SHP77 treated with DMSO at 0.1 percent for 48 hours (cell line): ENCODE measurements at regions not wholly inside any gene's neighbourhood (a gene's known extent, or its start where the extent isn't known, plus 50 kb on each side); places are given as distances from the start of the nearest gene placed in this dataset.

Experiments
- DNase-seq: peaks from one replicate; lab custom pipeline; 2025; lab: John Stamatoyannopoulos, UW

GRCh38 chr22:34159491-34159890 lies 239.2 kb upstream of the LARGE1 start:
- DNase-seq: no peak

DNA sequence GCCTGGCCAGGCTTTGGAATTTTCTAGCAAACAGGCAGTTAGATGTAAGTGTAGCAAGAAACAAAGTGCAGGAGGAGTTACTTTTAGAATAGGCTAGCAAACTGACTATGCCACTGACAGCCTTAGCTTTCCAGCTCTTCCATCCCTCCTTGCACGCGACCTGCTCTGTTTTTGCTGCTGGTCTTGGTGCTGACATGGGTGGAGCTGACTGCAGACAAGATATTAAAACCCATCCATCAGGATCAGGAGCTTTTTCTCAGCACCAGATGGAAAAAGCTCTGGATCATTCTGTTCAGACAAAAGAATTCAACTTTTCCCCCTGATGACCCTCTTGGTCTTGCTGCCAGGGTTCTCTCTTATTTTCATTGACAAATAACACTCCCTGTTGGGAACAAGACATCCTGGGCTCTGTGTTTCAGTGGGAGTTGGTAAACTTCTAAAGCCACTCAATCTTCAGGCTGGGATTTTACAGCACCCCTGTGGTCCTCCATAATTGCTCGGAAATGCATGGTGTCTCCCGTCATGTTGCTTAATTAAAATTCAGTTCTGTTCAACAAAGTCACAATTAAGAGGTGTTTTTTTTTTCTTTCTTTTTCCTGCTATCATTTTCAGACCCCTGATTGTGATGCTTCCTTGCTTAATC lies 240.0 kb upstream of the LARGE1 start:
- DNase-seq: no peak

DNA sequence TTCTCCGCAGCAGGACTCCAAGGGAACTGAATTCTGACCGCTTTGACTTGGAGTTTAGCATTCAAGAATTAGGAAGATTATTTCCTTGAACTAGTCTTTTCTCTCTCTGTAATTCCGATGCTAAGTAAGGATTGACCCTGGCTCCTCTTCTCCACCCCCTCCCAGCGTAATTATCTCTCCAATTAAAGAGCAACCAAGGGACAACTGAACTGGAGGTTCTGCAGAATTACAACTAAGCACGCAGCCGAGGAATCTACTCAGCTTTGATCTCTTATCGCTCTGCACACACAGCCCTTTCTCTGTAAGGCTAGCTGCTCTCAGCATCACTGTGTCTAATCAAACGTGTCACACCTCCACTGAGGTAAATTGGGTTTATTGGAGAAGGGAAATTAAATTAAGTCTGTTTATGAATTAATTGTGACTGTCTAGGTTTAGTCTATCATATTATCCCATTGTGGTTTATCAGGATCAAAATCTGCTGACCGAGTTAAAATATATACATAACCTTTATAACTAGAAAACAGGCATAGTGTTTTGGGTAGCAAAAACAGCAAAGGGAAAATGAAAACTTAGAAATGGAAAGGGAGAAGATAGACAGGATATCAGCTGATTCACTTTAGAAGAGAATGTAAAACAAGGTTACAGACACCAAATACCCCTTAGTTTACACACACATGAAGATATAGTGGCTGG lies 241.3 kb upstream of the LARGE1 start:
- no peak for DNase-seq

DNA sequence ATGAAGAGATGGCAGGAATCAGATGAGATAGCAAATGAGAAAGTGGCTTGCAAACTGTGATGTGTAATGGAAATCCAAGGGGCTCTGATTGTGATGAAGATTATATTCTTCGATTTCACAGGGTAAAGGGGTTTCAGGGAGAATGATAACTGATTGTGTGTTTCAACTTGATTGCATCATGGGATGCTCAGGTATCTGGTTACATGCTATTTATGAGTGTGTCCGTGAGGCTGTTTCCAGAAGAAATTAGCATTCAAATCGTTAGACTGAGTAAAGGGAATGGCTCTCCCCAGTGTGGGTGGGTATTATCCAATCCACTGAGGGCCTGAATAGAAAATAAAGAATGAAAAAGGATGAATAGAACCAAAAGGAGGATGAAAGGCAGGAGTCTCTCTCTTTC lies 278.7 kb upstream of the LARGE1 start:
- no peak for DNase-seq

GRCh38 chr22:34210301-34210700 lies 290.0 kb upstream of the LARGE1 start:
- no peak for DNase-seq

- no peak for DNase-seq
Observed at GRCh38 chr22:34214372-34214771, 294.1 kb upstream of the LARGE1 start.

DNA sequence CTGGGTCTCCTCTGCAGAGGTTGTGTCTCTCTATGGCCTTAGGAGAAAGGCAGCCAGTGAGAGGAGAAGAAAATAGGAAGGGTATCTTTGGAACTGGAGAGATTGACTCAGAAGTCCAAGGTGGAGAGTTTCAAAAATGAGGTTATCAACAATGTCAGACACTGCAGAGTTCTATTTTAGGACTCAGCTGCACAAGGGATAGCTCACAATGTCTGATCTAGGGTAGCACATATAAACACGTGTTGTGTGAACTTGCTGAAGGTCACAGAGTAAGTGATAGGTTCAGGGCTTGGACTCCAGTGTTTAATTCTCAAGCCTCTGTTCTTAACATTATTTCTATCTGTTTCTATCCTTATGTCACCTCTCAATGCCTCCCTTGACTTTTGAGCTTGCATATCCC lies 305.0 kb upstream of the LARGE1 start:
- DNase-seq: no peak

DNA sequence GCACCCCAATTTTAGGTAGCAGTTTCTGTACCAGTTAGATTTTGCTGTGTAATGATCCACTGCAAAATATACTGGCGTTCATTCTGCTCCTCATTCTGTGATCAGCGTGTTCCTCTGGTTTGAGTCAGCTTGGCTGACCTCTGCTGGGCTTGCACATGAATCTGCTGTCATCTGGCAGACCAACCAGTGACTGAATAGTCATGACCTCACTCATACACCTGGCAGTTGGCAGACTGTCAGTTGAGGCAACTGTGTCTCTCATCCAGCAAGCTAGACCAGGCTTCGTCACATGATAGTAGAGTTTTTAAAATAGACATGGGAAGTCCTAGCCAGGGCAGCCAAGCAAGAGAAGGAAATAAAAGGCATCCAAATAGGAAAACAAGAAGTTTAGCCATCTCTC lies 316.3 kb upstream of the LARGE1 start:
- DNase-seq: no peak

DNA sequence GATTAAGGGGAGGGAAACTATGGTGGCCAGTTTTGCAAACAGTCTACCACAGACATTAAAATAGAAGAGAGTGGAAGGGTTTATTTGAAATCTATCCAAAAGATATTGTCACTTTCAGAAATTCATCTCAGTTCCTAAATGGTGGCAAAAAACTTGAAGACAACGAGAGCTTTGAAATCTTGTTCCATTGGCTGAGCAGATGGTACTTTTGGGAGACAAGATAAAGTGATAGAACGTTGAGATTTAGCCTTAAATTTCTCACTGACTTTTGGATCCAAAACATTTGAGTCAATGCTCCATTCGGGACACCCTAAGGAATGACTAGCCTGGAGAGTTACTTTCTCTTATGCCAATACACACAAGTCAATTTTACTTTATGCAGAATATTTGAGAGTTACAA lies 319.1 kb upstream of the LARGE1 start:
- no peak for DNase-seq

- no peak for DNase-seq
Observed at GRCh38 chr22:34243023-34243422, 322.7 kb upstream of the LARGE1 start.

DNA sequence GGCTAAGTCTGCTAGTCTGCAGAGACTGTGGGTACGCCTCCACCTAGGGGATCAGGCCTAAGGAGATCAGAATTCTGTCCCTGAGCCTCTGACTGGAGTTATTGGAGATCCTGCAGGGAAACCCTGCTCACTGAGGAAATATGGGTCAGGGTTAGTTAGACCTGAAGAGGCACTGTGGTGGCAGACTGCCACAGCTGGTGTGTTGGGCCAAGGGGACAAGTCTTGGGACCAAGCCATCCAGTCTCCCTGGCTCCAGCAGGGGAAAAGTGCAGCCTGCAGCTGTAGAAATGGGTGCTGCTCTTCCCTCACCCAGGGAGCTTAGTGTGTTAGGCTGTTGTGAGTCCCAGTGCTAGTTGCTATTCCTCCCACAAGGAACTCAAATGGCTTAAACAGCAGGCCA lies 334.8 kb upstream of the LARGE1 start:
- DNase-seq: no peak

DNA sequence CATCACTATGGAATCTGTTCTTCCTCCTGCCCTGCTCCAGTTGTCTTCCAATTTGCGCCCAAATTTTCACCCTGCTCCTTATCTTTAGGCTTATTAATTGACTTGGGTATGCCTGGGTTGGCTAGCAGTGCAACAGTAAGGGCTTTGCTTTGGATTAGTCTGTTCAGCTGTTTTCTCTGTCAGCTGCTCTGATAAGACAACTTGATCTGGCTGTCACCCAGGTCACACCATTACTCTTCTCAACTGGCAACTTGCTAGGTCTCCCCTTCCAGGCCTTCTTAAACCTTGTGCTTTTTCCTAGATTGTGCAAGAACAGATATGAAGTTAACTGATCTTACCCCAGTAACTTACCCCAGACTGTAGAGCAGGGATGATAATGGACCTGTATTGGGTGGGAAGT lies 357.8 kb upstream of the LARGE1 start:
- DNase-seq: no peak

- DNase-seq: no peak
Observed at GRCh38 chr22:34281738-34282137, 361.5 kb upstream of the LARGE1 start.

GRCh38 chr22:34283844-34284243 lies 363.6 kb upstream of the LARGE1 start:
- DNase-seq: no peak

DNA sequence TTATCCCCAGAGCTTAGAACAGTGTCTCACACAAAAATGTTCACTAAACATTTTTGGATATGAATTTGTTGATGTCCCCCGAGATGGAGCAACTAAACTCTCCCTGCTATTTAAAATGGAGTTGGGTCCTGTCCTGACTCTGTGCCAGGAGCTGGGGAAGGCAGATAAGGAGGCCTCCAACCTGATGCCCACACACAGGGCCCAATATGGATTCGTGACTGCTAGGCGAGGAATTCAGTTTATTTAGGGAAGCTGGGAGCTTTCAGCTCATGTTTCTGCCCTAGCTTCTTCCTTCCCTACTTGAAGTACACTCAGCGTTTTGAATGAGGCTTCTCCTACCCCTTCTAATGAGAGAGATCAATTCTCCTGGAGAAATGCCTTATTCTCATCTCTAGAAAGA lies 373.0 kb upstream of the LARGE1 start:
- DNase-seq: no peak

- DNase-seq: no peak
Observed at GRCh38 chr22:34294476-34294875, 374.2 kb upstream of the LARGE1 start.

DNA sequence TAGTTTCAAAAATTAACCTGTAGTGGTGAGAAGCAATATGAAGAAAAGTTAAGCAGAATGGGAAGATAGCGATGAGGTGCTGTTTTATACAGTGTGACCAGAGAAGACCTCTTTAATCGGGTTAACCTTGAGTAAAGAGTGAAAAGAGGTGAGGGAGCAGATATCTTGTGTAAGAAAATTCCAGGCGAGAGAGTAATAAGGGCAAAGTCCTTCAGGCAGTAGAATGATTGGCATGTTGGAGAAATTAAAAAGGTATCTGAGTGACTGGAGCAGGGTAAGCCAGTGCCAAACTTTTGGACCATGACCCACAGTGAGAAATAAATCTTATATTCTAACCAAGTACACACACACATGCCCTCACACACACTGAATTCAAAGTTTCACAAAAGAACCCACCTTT lies 374.7 kb upstream of the LARGE1 start:
- no peak for DNase-seq

GRCh38 chr22:34296461-34296860 lies 376.2 kb upstream of the LARGE1 start:
- no peak for DNase-seq

DNA sequence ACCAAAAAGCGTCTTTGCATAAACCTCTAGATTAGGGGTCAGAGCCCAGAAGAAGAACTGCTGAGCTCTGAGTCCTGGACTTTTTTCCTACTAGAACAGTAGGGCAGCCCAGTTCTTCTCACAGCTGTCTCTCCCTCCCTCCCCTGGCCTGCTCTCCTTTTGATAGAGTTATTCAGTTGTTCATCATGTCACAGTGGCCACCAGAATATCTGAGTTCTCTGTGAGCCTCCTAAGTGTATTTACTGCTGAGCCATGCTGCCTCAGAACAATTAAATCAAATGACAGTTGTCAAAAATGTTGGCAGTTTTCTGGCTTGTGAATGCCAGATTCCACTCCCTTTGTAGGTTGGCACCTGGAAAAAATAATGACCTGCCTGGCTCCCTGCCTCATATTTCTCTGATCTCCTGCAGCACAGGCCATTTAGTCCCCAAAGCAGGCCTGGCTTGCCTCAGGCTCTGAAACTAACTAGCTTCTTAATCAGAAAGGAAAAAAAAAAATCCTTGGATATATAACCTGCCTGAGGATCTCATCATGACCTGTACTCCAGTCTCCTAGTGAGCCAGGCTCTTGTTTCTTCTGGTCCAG lies 377.4 kb upstream of the LARGE1 start:
- no peak for DNase-seq

DNA sequence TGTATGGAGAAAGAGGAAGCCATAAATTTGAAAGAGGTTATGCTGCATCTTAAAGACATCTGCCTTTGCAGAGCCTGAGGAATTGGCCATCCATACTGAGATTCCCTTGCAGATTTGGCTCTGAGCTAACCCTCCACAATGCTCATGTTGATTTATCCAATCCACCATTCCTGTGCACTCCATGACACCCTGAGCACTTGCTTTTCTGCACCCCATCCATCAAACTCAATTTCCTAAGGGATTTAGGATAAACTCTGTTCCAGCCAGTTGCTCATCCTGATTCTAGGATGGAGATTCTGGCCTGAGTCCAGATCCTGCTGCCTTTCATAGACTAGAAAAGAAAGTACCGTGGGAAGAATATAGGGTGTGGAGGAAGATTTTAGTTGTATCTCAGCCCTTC lies 379.2 kb upstream of the LARGE1 start:
- no peak for DNase-seq

DNA sequence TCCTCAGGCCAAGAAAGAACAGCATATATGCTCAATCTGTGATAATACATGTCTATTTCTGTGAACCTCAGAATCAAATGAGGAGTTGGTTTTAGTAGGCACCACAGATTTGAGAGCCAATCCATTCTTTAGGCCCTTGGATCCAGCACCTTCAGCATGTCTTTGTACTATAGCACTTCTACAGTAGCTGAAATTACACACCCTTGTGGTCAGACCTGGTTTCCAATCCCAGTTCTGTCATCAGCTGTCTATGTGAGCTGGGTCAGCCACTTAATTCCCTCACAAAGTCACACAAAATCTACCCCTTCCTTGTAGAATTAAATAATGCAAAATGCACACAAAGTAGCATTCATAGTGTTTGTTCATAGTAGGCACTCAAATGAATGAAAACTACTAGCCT lies 381.3 kb upstream of the LARGE1 start:
- DNase-seq: no peak

- DNase-seq: no peak
Observed at GRCh38 chr22:34303656-34304055, 383.4 kb upstream of the LARGE1 start.

GRCh38 chr22:34306361-34306760 lies 386.1 kb upstream of the LARGE1 start:
- DNase-seq: no peak

GRCh38 chr22:34308101-34308500 lies 387.8 kb upstream of the LARGE1 start:
- DNase-seq: no peak
